GM12874 (cell line): ENCODE measurements at regions not wholly inside any gene's neighbourhood (a gene's known extent, or its start where the extent isn't known, plus 50 kb on each side); places are given as distances from the start of the nearest gene placed in this dataset.

Experiments used
- TF ChIP-seq, protein P1 (sequence below): IDR thresholded peaks from 2 replicates; pipeline ENCODE4 v1.5.1; 2011; ENCODE audit warnings: low read depth, mild to moderate bottlenecking, control low read depth, low read length, moderate library complexity; ENCODE audit not compliant: insufficient read depth

DNA sequence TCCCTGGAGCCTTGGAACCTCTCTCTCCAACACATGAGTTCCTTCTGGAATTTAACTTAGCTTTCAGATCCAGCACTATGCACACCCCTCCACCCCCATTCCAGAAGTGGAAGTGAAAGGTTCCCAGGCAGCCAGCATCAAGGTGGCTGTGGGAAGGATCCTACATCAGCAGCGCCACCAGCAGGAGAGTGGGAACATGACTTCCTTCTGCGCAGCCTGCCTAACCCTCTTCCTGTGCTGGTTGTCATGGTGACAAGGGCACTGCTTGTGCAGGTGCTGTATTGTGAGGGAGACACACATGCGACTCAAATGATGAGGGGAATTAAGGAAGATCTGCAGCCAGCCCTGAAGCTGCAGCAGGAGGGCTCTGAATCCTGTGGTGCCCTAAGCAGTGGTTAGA lies 904.5 kb upstream of the API5 start:
- TF ChIP-seq, protein P1, sequence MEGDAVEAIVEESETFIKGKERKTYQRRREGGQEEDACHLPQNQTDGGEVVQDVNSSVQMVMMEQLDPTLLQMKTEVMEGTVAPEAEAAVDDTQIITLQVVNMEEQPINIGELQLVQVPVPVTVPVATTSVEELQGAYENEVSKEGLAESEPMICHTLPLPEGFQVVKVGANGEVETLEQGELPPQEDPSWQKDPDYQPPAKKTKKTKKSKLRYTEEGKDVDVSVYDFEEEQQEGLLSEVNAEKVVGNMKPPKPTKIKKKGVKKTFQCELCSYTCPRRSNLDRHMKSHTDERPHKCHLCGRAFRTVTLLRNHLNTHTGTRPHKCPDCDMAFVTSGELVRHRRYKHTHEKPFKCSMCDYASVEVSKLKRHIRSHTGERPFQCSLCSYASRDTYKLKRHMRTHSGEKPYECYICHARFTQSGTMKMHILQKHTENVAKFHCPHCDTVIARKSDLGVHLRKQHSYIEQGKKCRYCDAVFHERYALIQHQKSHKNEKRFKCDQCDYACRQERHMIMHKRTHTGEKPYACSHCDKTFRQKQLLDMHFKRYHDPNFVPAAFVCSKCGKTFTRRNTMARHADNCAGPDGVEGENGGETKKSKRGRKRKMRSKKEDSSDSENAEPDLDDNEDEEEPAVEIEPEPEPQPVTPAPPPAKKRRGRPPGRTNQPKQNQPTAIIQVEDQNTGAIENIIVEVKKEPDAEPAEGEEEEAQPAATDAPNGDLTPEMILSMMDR: peak; percentile 41; the same call in 1 of the 2 replicates

DNA sequence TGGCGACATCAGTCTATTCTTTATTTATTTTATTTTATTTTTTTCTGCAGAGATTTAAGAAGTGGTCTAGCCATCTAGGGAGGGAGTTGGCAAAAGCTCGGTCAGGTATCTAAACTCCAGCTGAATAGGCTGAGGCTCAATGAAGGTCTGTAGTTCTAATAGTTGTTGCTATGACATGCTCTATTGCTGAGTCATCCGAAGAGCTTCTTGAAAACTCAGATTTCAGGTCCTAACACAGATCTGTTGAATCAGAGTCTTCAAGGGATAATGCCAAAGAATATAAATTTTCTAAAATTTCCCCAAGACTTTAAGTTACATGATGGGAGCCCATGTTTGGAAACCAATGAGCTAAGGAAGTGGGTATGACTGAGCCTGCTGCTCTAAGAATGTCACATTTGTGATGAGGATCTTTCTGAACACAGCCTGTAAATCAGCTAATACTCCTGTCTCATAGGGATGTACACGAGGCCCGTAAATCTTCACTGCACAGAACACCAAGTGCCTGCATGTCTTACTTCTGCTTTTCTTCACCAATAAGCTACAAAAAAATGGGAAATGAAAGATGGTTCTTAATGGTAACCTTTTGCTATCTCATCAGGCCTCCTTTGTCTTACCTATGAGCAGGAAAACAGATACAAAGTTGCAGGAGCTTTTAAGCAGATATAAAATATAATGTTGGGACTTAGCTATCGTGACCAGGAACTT lies 901.4 kb upstream of the API5 start:
- TF ChIP-seq, protein P1: no peak

DNA sequence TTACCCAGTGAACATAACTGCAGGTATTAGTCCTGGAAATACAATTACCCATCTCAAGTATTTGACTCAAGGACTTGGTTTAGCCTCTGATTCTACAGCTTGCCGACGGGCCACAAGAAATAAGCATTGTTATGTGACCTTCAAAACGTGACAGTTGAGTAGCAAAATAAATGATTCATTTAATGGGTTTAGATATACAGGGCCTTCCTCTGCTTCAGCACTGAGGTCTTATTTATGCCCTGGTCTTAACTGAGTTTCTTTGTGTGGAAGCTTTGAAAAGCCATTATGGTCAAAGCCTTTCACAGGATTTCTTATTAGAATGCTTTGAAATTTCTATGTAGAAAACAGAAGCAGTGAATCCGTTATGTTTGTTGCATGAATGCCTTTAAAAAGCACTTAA lies 899.2 kb upstream of the API5 start:
- TF ChIP-seq, protein P1: no peak

DNA sequence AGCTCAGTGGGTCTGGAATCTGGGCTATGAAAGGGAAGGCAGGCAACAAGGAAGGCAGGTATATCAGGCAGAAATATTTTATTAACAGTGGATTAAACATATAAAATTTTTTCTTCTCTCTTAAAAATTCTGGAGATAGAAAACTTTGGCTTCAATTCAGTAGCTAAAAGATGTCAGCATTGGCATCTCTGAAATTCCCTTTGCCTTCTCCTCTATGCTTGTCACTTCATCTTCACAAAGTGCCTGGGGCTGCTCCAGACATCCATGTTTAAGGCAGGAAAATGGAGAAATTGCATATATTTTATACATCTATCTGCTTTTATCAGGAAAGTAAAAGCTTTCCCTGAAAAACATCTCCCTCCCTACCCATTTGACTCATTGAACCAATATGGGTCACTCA lies 894.1 kb upstream of the API5 start:
- TF ChIP-seq, protein P1: no peak

DNA sequence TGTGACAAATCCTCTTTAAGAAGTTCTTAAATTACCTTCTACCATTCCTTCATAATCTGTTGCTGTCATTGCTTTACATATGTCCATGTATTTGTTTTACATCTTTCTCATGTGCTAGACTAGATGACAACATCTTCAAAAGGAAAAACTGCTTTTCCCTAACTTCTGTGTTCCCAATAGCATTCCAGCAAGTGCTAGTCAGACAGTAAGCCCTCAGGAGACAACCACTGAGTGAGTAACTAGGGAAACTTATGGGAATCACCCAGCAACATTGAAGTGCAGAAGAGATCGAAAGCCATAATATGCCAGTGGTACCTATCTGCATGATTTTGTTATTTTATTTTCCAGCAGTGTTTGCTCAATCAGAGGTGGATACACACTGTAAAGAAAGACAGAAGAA lies 889.7 kb upstream of the API5 start:
- TF ChIP-seq, protein P1: no peak

DNA sequence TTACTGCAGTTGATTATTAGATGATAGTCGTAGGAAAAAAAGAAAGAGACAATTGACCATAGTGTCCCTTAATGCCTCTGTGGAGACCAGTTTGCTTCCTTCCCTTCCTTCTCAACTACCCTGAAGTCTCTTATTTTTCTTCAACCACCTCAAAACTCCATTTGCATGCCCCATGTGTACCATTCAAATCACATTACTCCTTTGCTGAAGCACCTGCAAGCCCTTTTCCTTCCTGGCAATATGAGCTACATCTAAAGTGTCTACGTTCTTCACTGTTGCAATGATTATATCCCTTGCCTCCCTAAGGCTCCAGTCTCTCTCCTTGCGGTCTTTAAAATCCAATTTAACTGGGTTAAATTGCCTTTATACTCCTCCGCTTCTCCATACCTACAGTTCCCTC lies 867.4 kb upstream of the API5 start:
- TF ChIP-seq, protein P1: no peak

DNA sequence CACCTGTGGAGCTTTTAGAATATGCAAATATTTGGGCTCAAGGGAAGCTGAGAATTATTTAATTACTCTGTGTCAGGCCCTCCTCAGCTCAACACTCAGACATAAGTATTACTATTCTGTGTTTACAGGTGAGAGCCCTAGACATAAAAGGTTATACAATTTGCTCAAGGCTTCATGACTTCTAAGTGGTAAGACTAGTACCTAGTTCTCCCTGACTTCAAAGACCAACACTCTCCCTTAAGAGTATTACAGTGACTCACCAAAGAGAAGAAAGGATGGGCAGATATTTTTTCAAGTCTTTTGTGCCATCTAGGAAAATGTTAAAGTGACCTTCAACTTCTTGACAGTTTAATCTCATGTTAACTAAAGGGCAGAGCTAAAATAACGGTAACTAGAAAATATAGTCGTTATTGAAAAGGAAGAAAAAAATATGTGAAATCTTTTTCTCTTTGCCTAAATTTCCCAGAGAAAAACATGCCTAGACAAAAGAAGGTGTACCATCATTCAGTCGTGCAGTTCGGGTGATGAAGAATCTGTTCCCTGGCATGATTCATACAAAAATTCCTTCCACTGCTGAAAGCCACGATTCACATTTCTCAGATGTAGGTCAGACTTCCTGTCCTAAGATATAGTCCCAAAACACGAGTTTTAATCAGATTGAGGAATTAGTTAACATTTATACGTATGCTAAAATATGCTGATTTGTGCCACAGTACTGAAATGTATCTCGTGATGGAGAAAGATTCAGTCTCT lies 849.1 kb upstream of the API5 start:
- TF ChIP-seq, protein P1: no peak
